ENCODE measurements at regions not wholly inside any gene's neighbourhood (a gene's known extent, or its start where the extent isn't known, plus 50 kb on each side); places are given as distances from the start of the nearest gene placed in this dataset.
"Not testable (repeated sequence)": the region's sequence is repeated elsewhere in the genome, so short reads cannot be mapped to it uniquely, and the experiment has no call there.

DNA sequence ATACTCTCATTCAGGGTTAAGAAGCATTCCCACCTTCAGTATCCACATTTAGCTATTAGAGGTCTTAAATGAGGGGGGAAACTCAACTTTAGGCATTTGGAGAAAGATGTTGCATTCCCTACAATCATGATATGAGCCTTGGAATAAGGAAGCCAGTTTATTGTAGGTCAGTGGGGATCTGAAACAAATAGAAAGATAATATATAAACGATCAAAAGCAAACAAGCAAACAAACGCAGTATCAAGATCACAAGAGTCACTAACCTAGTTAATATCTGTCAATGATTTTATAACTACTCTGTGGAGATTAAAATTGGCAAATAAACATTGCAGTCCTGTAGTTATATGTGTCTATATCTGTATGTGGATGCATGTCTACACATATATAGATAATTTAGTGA is 152.4 kb upstream of the LRATD1 start:
- ATAC-seq (ENCODE audit: low FRiP score) (no peak), DNase-seq (ENCODE audit: low spot score) (no peak)
- TF ChIP-seq, protein P1, sequence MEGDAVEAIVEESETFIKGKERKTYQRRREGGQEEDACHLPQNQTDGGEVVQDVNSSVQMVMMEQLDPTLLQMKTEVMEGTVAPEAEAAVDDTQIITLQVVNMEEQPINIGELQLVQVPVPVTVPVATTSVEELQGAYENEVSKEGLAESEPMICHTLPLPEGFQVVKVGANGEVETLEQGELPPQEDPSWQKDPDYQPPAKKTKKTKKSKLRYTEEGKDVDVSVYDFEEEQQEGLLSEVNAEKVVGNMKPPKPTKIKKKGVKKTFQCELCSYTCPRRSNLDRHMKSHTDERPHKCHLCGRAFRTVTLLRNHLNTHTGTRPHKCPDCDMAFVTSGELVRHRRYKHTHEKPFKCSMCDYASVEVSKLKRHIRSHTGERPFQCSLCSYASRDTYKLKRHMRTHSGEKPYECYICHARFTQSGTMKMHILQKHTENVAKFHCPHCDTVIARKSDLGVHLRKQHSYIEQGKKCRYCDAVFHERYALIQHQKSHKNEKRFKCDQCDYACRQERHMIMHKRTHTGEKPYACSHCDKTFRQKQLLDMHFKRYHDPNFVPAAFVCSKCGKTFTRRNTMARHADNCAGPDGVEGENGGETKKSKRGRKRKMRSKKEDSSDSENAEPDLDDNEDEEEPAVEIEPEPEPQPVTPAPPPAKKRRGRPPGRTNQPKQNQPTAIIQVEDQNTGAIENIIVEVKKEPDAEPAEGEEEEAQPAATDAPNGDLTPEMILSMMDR (IDR thresholded peaks at IDR 0.05) = no peak

DNA sequence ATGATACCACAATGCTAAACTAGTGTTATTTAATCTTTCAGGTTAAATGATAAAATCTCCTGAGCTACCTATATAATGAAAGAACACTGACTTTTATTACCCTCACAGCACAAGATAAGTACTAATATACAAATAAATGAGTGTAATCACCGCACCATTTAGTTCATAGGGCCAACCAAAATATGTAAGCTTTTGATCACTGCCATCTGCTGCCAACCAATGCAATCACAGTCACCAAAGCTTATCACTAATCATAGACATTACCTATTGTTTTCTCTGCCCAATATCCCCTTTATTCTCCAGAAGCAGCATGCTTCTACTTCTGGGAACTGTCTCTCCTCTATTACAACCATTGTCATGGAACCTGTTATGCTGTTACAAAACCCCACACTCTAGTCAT is 151.6 kb upstream of the LRATD1 start:
- no peak for ATAC-seq (ENCODE audit: low FRiP score)
- DNase-seq (ENCODE audit: low spot score) = no peak
- TF ChIP-seq, protein P1 (IDR thresholded peaks at IDR 0.05) = no peak

DNA sequence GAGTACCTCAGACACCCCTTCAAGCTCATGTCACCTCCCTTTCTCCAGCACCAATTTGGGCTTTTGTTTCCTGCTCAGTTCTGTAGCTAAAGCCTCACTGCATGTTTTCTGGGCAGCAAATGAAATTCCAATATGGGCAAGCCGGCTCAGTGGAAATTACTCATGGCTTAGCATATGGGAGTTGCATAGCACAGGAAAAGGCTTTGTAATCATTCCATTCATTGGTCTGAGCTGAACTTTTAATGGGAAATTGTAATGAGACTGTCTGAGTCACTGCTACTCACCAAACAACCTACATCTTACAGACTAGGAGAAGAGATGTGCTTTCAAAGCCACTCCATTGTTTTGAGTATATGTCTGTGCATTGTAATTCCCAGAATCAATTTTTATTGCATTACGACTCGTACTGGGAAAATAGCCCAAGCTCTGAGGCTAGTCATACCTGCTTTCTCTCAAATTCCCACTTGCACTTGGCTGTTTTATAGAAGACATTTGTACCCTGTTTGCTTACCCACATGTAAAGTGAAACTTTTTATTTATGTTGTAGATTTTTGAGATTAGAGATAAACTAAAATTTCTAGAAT is 139.5 kb upstream of the LRATD1 start:
- ATAC-seq (ENCODE audit: low FRiP score) = no peak
- TF ChIP-seq, protein P1 (IDR thresholded peaks at IDR 0.05) = no peak
- no peak for DNase-seq (ENCODE audit: low spot score)

DNA sequence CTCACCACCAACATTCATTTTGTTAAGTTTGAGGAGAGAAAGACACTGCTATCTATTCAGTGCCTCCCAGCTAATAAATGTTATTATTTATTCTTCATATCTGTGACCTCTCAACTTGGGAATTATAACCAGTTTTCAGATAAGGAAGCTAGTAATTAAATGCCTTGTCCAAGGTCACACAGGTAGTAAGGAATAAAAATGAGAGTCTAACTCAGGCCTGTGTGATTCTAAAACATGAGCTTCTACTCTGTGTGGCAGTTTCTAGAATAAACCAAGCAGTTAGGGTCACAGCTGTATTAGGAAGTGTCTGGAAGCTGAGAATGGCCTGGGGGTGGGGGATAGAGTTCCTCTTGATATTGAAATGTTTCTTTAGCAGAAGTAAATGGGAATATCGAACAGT is 137.8 kb upstream of the LRATD1 start:
- TF ChIP-seq, protein P1 (IDR thresholded peaks at IDR 0.05) = no peak

DNA sequence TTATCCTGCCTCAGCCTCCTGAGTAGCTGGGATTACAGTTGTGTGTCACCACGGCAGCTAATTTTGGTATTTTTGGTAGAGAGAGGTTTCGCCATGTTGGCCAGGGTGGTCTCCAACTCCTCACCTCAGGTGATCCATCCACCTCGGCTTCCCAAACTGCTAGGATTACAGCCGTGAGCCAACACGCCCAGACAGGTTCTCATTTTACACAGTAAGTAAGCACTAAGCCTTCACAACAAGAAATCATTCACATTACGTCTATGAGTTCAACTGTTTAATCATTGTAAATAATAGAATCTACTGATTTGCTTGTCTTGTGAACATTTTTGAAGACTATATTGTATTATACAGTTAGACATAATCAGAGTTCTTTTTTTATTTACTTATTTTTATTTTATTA is 131.5 kb upstream of the LRATD1 start:
- DNase-seq (ENCODE audit: low spot score) (no peak), ATAC-seq (ENCODE audit: low FRiP score) (no peak)
- TF ChIP-seq, protein P1 (IDR thresholded peaks at IDR 0.05) = no peak

More for the DNA sequence above, 137.8 kb upstream of the LRATD1 start:
- DNase-seq (ENCODE audit: low spot score) (no peak), ATAC-seq (ENCODE audit: low FRiP score) (no peak)

DNA sequence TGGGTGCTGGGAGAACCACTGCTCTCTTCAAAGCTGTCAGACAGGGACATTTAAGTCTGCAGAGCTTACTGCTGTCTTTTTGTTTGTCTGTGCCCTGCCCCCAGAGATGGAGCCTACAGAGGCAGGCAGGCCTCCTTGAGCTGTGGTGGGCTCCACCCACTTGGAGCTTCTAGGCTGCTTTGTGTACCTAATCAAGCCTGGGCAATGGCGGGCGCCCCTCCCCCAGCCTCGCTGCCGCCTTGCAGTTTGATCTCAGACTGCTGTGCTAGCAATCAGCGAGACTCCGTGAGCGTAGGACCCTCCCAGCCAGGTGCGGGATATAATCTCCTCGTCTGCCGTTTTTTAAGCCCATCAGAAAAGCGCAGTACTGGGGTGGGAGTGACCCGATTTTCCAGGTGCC is 125.6 kb upstream of the LRATD1 start:
- DNase-seq (ENCODE audit: low spot score); ATAC-seq (ENCODE audit: low FRiP score): not testable (repeated sequence)

DNA sequence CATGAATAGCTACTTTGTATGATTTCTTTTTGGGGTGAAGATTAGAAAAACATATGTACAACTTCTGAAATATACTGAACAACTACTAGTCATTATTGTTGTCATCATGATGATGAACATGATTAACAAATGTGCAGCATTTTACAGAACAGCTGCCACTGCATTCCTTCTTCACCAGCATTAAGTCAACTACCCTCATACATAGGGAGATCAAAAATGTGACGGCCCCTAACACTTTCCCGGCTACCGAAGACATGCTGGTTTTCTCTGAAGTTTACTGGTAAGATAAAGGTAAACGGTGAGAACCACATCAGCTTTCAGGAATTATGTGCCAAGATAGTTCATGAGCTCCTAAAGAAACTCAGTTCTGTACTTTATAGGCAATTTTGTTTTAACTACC is 121.0 kb upstream of the LRATD1 start:
- TF ChIP-seq, protein P1 (IDR thresholded peaks at IDR 0.05) = no peak
- DNase-seq (ENCODE audit: low spot score) (no peak), ATAC-seq (ENCODE audit: low FRiP score) (no peak)

DNA sequence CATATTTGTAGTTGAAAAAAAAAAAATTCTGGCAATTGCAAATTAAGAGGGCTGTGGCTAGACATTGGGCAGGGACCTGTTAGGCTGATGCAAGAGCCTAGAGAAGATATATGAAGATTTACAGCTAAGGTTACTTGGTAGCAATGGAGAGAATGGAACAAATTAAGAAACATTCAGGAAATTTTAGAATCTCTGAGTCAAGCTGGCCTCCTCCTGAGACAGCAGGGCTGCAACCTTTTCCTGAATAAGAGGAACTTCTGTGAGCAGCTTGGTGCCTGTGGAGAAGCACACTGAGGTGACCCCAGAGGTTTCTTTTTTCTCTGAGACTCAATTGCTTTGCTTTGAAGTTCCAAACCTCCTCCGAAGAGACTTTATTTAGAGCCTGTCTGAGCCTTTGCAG is 118.6 kb upstream of the LRATD1 start:
- TF ChIP-seq, protein P1 (IDR thresholded peaks at IDR 0.05) = no peak
- no peak for DNase-seq (ENCODE audit: low spot score)
- ATAC-seq (ENCODE audit: low FRiP score) = no peak

All from omental fat pad (tissue), 3 donors.